ENCODE measurements at regions not wholly inside any gene's neighbourhood (a gene's known extent, or its start where the extent isn't known, plus 50 kb on each side); places are given as distances from the start of the nearest gene placed in this dataset.

- no peak for TF ChIP-seq CTCF (conservative IDR thresholded peaks at IDR 0.05; ENCODE audit: low read length)
- H3K4me3 ChIP-seq (ENCODE audit: low read length): no peak overlapping the region
- DNase-seq (ENCODE audit: low read depth): no peak
These were observed 501.5 kb downstream of the BCL11A start for GRCh38 chr2:60051991-60052390.

- DNase-seq (ENCODE audit: low read depth): no peak
- TF ChIP-seq CTCF (conservative IDR thresholded peaks at IDR 0.05; ENCODE audit: low read length): no peak
These were observed 505.4 kb downstream of the BCL11A start for GRCh38 chr2:60047944-60048525.

GRCh38 chr2:60047347-60047746 is 506.1 kb downstream of the BCL11A start:
- DNase-seq (ENCODE audit: low read depth): no peak
- TF ChIP-seq CTCF (conservative IDR thresholded peaks at IDR 0.05; ENCODE audit: low read length): no peak
- no peak overlapping the region for H3K4me3 ChIP-seq (ENCODE audit: low read length)

More at GRCh38 chr2:60047944-60048525, 505.4 kb downstream of the BCL11A start:
- H3K4me3 ChIP-seq (ENCODE audit: low read length): no peak overlapping the region

GRCh38 chr2:60046529-60046928 is 506.9 kb downstream of the BCL11A start:
- no peak for TF ChIP-seq CTCF (conservative IDR thresholded peaks at IDR 0.05; ENCODE audit: low read length)
- H3K4me3 ChIP-seq (ENCODE audit: low read length): no peak overlapping the region
- no peak for DNase-seq (ENCODE audit: low read depth)

GRCh38 chr2:60045456-60045855 is 508.0 kb downstream of the BCL11A start:
- H3K4me3 ChIP-seq (ENCODE audit: low read length): no peak overlapping the region
- no peak for DNase-seq (ENCODE audit: low read depth)
- TF ChIP-seq CTCF (conservative IDR thresholded peaks at IDR 0.05; ENCODE audit: low read length): no peak

- TF ChIP-seq CTCF (conservative IDR thresholded peaks at IDR 0.05; ENCODE audit: low read length): no peak
These were observed 509.0 kb downstream of the BCL11A start for GRCh38 chr2:60044484-60044883.

GRCh38 chr2:60042023-60042422 is 511.4 kb downstream of the BCL11A start:
- no peak overlapping the region for H3K4me3 ChIP-seq (ENCODE audit: low read length)
- DNase-seq (ENCODE audit: low read depth): no peak
- TF ChIP-seq CTCF (conservative IDR thresholded peaks at IDR 0.05; ENCODE audit: low read length): no peak

More at GRCh38 chr2:60044484-60044883, 509.0 kb downstream of the BCL11A start:
- no peak for DNase-seq (ENCODE audit: low read depth)
- H3K4me3 ChIP-seq (ENCODE audit: low read length): no peak overlapping the region
